ENCODE measurements at regions not wholly inside any gene's neighbourhood (a gene's known extent, or its start where the extent isn't known, plus 50 kb on each side); places are given as distances from the start of the nearest gene placed in this dataset.

DNA sequence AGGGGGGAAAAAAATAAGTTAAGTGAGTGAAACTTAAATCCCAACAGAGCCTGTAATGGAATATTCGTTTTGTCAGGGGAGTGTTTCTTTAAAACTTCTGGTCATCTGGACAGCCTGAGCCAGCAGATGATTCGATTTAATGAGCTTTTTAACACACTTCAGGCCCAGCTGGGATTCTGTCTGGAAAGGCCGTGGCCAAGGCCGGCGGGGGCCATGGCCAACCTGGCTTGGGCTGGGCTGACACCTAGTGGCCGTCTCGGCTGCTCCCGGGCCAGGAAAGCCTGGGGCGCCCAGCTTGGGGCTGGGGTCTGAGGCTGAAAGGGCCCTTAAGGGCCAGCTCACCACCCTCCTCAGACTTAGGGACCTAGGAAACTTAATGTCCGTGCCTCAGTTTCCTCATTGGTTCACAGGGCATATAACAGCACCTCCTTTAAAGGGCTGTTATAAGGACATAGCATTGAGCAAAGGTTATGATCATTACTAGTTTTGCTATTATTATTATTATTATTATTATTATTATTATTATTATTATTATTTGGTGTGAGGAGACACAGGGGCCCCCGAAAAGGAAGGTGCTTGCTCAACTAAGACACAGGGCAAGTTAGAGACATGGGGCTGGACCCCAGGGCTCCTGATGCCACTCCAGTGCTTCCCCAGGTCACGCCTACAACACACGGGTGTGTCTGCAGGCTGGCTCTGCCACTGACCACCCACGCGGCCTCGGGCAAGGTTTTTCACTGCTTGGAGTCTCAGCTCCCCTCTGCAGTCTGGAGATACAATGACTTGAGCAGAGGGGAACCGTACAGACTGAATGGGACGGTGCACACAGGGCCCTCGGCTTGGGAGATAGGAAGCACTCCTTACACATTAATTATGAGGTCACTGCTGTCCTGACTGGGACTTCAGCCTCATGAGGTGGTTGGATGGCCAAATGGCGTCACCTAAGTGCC is 84.0 kb downstream of the SYNE3 start:
- intact Hi-C loops (cut with DNase I), result loop anchor here (10.0 kb wide), 1 partner anchor 748 kb away; no protein-coding TSS in a partner anchor
- no peaks in the 10 kb centered on the region for H3K36me3 ChIP-seq (ENCODE audit: control insufficient read depth in 2 of 3, insufficient read depth in 3 of 3, low read length in 3 of 3)
- H3K4me3 ChIP-seq (ENCODE audit: low read length in 3 of 3), result no peak overlapping the region
- peak overlapping the region in 1 of 3 donors; percentile 72 for H3K9ac ChIP-seq (ENCODE audit: low read length in 3 of 3)
- DNase-seq, result peak; percentile 71 to 85 (median 78)
- no peak for FAIRE-seq
- TF ChIP-seq CTCF (IDR thresholded peaks at IDR 0.05; ENCODE audit: borderline replicate concordance, extremely low read depth, insufficient read depth), result peak; percentile 60
- peak overlapping the region; percentile 36 to 38 for H3K27ac ChIP-seq (ENCODE audit: low read depth in 2 of 2, low read length in 2 of 2)
- no peaks in the 10 kb centered on the region for H3K9me3 ChIP-seq (ENCODE audit: control insufficient read depth in 2 of 3, insufficient read depth in 1 of 3, low read length in 3 of 3)
- H3K27me3 ChIP-seq (ENCODE audit: control insufficient read depth, insufficient read depth, low read length), result no peaks in the 10 kb centered on the region
- H3K4me1 ChIP-seq (ENCODE audit: control insufficient read depth in 2 of 3, insufficient read depth in 2 of 3, low read depth in 1 of 3, low read length in 3 of 3), result peaks cover 0 to 21% (median 11%) of the 10 kb centered on the region in 3 donors

DNA sequence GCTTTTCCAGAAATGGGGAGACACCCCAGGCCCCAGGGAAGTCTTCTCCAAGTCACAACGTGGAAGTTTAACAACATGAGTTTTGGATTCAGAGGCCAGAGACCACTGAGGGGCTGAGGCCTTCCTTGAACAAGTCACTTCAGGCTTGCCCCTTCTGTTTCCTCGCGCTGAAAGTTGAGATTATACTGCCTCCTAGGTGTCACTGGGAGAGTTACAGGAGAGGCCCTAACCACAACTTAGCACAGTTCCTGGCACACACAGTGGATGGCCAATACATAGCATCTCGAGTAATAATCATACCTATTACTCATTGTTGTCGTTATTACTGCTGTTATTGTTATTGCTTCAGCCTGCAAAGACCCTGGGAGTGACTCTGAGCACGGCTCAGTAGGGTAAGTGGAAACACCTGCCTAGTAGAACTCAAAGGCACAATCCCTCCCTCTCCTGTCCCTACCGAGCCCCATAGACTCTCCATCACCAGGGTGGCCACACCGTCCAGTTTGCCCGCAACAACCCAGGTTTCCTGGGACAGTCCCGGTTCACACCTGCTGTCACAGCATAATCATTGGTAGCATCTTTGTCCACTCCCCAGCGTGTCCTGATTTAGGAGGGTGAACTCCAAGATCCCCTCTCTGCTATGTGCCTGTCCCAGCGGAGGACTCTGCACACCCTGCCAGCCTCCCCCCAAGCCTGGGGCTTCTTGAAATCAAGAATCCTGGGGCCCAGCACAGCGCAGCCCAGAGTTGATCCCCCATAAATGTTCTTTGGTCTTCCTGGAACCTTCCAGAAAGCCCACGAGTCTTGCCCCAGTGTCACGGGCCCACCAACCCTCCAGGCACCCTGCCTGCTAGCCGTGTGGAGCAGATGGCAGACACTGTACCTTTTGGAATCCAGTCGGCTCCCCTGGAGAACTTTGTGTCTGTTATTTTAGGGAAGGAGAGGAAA is 85.0 kb downstream of the SYNE3 start:
- Histone ChIP-seq H3K4me3 (ENCODE audit: low read length in 3 of 3) (no peak overlapping the region), H3K9me3 (ENCODE audit: control insufficient read depth in 2 of 3, insufficient read depth in 1 of 3, low read length in 3 of 3) (no peaks in the 10 kb centered on the region), H3K9ac (ENCODE audit: low read length in 3 of 3) (peak overlapping the region in 1 of 3 donors; percentile 72), H3K27me3 (ENCODE audit: control insufficient read depth, insufficient read depth, low read length) (no peaks in the 10 kb centered on the region), H3K4me1 (ENCODE audit: control insufficient read depth in 2 of 3, insufficient read depth in 2 of 3, low read depth in 1 of 3, low read length in 3 of 3) (peaks cover 0 to 21% (median 11%) of the 10 kb centered on the region in 3 donors), H3K27ac (ENCODE audit: low read depth in 2 of 2, low read length in 2 of 2) (peak overlapping the region in 1 of 2 donors; percentile 38), H3K36me3 (ENCODE audit: control insufficient read depth in 2 of 3, insufficient read depth in 3 of 3, low read length in 3 of 3) (no peaks in the 10 kb centered on the region)
- peak; percentile 50 for TF ChIP-seq CTCF (IDR thresholded peaks at IDR 0.05; ENCODE audit: borderline replicate concordance, extremely low read depth, insufficient read depth)
- FAIRE-seq, result no peak
- DNase-seq, result peak in 4 of 5 donors; percentile 46 to 75 (median 62)
- intact Hi-C loops (cut with DNase I), result loop anchor here (10.0 kb wide), 1 partner anchor 747 kb away; no protein-coding TSS in a partner anchor

GRCh38 chr14:95428557-95428956 is 87.9 kb downstream of the SYNE3 start:
- Histone ChIP-seq H3K4me1 (ENCODE audit: control insufficient read depth in 2 of 3, insufficient read depth in 2 of 3, low read depth in 1 of 3, low read length in 3 of 3) (peaks cover 0 to 21% (median 11%) of the 10 kb centered on the region in 3 donors), H3K36me3 (ENCODE audit: control insufficient read depth in 2 of 3, insufficient read depth in 3 of 3, low read length in 3 of 3) (no peaks in the 10 kb centered on the region), H3K9me3 (ENCODE audit: control insufficient read depth in 2 of 3, insufficient read depth in 1 of 3, low read length in 3 of 3) (no peaks in the 10 kb centered on the region), H3K9ac (ENCODE audit: low read length in 3 of 3) (no peak overlapping the region), H3K27me3 (ENCODE audit: control insufficient read depth, insufficient read depth, low read length) (no peaks in the 10 kb centered on the region), H3K4me3 (ENCODE audit: low read length in 3 of 3) (no peak overlapping the region), H3K27ac (ENCODE audit: low read depth in 2 of 2, low read length in 2 of 2) (no peak overlapping the region)
- DNase-seq (peak in 2 of 5 donors; percentile 31 to 45), FAIRE-seq (no peak)
- intact Hi-C loops (cut with DNase I), result no loop called here
- no peak for TF ChIP-seq CTCF (IDR thresholded peaks at IDR 0.05; ENCODE audit: borderline replicate concordance, extremely low read depth, insufficient read depth)

All from kidney (tissue), 13 donors.